ENCODE measurements at regions not wholly inside any gene's neighbourhood (a gene's known extent, or its start where the extent isn't known, plus 50 kb on each side); places are given as distances from the start of the nearest gene placed in this dataset.

DNA sequence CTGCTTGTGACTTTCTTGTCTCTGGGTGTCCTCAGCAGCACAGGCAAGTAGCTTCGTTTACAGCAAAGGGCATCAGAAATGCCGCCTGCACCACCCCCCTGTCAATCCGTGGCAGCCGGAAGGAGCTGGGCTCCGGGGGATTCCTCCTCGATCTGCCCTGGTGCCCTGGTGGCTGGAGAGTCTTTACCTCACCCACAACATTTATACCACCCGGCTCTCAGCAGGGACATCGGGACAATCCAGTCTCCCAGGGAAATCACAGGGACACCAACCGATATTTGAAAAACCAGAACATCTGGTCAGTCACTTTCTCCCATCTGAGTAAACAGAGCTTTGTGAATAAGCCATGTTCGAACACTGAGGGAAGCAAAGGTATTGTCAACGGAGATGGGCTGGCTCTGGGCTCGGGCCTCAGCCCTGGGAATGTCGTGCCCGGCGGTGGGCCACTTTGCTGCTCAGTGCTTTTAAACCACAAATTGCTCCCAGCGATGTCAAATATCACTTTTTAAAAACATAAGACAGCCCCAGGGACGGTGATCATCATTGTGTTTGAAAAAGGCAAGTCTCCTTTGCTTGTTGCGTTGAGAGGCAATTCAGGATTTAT lies 210.0 kb upstream of the SALL3 start:
- TF ChIP-seq, protein P1, sequence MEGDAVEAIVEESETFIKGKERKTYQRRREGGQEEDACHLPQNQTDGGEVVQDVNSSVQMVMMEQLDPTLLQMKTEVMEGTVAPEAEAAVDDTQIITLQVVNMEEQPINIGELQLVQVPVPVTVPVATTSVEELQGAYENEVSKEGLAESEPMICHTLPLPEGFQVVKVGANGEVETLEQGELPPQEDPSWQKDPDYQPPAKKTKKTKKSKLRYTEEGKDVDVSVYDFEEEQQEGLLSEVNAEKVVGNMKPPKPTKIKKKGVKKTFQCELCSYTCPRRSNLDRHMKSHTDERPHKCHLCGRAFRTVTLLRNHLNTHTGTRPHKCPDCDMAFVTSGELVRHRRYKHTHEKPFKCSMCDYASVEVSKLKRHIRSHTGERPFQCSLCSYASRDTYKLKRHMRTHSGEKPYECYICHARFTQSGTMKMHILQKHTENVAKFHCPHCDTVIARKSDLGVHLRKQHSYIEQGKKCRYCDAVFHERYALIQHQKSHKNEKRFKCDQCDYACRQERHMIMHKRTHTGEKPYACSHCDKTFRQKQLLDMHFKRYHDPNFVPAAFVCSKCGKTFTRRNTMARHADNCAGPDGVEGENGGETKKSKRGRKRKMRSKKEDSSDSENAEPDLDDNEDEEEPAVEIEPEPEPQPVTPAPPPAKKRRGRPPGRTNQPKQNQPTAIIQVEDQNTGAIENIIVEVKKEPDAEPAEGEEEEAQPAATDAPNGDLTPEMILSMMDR (conservative IDR thresholded peaks at IDR 0.05 in 1 of 2, IDR thresholded peaks at IDR 0.05 in 1 of 2; ENCODE audit: low read depth in 1 of 2, low read length in 2 of 2): no peak
- no peak for TF ChIP-seq EZH2 (IDR thresholded peaks at IDR 0.05; ENCODE audit: low read length, missing control alignments)

Data from fibroblast of lung (primary cell).